Activated T-helper 1 cell treated with anti-CD3 and anti-CD28 coated beads, Interleukin-2, amount 50 U/mL, for 16 hours (primary cell): ENCODE measurements at regions not wholly inside any gene's neighbourhood (a gene's known extent, or its start where the extent isn't known, plus 50 kb on each side); places are given as distances from the start of the nearest gene placed in this dataset.
"Not testable (repeated sequence)": the region's sequence is repeated elsewhere in the genome, so short reads cannot be mapped to it uniquely, and the experiment has no call there.

Experiments
- DNase-seq, 2 donors: peaks; one replicate each; pipeline ENCODE4 v3.0.0-alpha.2; 2020; ENCODE audit warnings: low read depth in 1 of 2, low spot score in 1 of 2

DNA sequence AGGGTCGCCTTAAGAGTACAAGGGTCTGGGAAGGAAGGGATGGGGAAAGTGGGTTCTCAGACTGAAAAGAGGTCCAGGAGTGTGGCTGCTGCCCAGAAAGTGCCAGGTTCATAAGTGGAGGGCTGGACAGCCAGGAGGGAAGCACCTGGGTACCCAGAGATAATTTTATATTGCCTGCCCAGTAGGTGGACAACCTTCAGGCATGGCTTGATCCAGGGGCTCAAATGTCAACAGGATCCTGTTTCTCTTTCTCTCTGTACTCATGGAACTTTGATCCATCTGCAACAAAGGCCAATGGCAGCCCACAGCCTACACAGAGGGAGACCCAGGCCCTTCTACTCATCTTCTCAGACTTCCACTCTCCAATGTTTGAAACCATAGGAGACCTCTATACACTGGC, 80.5 kb upstream of the GRK3 start:
- DNase-seq: no peak

GRCh38 chr22:25484521-25485315, 79.8 kb upstream of the GRK3 start:
- no peak for DNase-seq

DNA sequence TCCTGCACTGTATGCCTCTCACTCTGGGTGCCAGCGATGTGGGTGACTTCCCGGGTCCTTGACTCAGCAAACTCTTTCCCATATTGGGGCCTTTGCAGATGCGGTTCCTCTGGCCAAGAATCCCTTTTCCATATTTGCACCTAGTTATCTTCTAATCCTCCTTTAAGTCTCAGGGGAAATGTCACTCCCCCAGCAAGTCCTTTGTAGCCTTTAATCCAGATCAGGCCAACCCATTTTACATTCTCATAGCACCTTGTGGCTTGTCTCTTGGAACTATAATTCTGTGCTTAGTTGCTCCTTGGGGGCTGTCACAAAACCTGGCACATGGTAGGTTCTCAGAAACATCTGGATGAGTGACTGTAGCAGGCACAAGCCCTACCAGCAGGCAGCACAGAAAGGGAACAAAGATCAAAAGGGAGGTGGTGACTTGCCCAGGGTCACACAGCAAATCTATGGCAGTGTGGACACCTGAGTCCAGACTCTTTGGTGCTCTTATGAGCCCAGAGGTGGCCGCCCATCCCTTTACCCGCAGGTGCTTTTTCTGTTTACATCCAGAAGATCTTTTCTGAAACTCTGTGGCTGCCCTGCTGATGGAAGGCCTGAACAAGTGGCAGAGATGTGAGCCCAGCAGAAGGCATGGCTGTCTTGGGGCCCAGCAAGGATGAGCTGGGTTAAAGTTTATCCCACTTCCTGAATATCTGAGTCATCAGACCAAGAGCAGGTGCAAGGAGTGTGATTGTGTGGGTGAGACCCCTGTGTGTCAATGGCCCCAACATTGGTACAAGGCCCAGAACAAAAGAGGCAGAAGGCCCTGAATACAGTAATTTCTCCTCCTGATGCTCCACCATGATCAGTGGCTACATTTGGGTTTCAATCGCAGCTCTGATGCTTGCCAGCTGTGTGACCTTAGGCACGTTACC, 78.6 kb upstream of the GRK3 start:
- no peak for DNase-seq

DNA sequence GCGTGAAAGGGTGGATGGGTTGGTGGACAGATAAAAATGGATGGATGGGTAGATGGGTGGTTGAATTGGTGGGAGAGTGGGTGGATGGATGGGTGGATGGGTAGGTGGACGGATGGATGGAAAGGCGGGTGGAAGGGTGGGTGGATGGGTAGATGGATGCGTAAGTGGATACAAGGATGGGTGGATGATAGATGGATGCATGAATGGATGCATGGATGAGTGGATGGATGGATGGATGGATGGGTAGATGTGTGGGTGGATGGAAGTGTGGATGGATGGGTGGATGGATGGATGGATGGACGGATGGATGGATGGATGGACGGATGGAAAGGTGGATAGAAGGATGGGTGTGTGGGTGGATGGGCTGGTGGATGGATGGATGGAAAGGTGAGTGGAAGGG, 77.0 kb upstream of the GRK3 start:
- no peak for DNase-seq

- no peak for DNase-seq
Measured at GRCh38 chr22:25488244-25489020, 76.0 kb upstream of the GRK3 start.

DNA sequence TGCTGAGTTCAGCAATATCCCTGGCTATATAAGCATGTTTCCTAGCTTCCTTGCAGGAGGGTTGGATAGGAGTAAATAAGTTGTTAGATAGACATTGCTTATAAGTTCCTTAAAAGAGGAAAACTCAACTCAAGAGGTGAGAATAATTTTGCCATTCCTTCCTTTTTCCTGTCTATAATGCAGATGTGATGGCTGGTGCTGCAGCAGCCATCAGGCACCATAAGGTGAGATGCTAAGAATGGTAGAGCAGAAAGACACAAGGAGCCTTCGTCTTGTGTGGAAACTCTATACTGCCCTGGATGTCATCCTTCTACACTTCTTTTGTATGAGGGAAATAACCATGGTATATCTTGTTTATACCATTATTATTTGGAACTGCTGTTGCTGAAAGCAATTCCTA, 74.5 kb upstream of the GRK3 start:
- no peak for DNase-seq

DNA sequence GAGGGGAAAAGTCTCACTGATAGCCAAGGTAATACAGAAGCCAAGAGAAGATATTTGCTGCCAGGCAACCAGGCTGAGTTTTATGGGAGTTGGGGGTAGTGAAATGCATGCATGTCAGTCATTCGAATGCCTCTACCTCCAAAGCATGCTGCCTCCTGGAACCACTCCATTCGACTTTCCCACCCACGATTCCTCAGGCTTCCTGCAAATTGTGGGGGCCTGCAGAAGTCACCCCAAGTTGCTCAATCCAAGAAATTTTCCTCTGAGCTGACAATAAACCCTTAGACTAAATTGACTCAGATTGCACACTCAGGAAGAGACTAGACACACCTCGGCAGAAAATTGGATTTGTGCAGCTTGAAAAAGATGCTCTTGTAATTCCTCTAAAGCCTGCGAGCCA, 73.6 kb upstream of the GRK3 start:
- no peak for DNase-seq

DNA sequence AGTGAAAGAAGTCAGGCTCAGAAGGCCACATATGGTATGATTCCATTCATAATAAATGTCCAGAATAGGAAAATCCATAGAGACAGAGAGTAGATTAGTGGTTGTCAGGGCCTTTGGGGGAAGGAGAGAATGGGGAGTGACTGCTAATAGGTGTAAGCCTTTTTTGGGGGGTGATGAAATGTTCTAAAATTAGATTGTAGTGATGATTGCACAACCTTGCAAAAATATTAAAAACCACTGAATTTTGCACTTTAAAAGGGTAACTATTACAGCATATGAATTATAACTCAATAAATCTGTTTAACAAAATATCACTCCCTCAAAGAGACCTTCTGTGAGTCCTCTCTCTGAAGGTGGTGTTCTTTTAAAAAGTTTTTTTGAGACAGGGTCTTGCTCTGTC, 72.3 kb upstream of the GRK3 start:
- no peak for DNase-seq

DNA sequence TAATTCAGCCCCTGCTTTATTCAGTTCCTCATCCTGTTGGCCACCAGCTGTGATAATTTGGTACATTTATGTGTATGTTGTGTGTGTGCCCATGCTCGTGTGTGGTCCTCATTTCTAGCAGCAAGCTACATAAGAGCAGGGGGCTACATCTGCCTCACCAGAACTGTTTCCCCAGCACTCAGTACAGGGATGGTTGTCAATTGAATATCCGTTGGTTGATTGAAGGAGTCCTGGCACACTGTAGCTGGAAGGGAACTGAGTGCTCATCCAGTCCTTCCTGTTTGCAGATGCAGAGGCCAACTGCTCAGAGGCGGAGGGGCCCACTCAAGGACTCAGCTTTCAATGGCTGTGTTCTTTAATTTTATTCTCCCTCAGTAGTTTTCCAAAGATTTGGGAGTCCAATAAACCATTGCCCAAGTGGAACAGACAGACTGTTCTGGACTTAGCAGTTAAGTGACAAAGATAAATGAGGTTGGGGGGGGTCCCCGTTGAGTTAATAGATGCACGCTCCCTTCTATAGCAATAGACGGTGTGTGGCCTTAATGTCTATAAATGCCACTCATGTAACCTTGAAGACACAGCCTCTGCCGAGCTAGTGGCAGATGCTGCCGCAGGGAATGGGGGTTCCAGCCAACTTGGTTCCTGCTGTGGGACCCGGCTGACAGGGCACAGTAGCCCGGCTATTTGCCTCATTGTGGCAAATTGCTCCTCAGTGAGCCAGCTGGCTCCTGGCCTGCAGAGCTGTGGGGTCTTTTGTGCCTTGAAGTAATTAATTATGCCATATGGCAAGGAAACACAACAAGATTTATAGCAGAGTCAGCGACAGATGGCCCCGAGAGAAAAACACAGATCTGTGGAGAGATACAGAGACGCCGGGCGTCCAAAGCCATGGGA, 71.4 kb upstream of the GRK3 start:
- no peak for DNase-seq

- DNase-seq: no peak
Measured at GRCh38 chr22:25493794-25494193, 70.7 kb upstream of the GRK3 start.

- no peak for DNase-seq
Measured at GRCh38 chr22:25494774-25495173, 69.7 kb upstream of the GRK3 start.

GRCh38 chr22:25495285-25495684, 69.2 kb upstream of the GRK3 start:
- DNase-seq: no peak

DNA sequence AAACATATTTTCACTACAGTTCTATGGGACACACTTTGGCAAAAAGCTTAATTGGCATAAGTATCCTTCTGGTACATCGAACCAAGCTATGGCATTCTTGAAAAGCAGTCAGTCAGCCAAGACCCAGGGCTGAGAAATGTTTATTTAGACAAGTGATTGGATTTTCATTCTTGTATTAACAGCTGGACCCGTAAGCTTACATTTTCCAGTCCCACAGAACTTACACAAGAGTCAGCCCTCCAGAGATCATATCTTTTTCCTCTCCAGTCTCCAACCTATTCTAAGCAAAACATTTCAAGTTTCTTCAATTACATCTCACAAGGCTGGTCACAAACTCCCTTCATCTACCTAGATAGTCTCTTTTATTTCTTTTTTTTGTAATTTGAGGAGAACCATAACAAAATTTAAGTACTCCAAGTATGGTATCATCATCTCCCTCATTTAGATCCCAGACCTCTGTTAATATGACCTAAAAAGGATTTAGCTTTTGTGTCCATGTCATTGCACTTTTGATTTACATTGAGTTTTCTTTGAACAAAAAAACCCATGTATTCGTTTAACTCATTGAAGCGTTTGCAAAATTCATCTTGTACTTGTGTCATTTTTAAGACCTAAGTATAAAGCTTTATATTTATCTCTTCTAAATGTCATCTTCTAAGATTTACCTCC, 67.9 kb upstream of the GRK3 start:
- DNase-seq: no peak

GRCh38 chr22:25497181-25497641, 67.3 kb upstream of the GRK3 start:
- DNase-seq: no peak

DNA sequence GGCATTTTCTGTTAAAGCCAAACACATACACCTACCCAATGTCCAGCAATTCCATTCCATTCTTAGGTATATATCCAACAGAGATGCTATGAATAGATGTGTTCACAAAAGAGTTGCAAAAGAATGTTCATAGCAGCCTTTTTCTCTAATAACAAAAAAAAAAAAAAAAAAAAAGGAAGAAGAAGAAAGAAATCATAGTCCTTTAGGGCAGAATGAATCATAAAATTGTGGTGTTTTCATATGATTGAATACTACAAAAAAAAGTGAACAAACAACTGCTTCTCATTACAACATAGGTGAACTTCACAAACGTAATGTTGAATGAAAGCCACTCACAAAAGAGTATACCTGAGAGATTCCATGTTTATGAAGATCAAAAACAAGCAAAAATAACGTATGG, 66.8 kb upstream of the GRK3 start:
- no peak for DNase-seq

DNA sequence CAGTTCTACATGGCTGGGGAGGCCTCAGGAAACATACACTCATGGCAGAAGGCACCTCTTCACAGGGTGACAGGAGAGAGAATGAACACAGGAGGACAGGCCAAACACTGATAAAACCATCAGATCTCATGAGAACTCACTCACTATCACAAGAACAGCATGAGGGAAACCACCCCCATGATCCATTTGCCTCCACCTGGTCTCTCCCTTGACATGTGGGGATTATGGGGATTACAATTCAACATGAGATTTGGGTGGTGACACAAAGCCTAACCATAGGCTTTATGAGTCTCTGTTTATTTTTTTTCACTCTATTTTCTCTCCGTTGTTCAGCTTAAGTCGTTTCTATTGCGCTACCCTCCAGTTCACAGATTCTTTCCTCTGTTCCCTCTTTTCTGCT, 63.8 kb upstream of the GRK3 start:
- not testable (repeated sequence) for DNase-seq

GRCh38 chr22:25504017-25504416, 60.5 kb upstream of the GRK3 start:
- not testable (repeated sequence) for DNase-seq

GRCh38 chr22:25508161-25508560, 56.3 kb upstream of the GRK3 start:
- no peak for DNase-seq

DNA sequence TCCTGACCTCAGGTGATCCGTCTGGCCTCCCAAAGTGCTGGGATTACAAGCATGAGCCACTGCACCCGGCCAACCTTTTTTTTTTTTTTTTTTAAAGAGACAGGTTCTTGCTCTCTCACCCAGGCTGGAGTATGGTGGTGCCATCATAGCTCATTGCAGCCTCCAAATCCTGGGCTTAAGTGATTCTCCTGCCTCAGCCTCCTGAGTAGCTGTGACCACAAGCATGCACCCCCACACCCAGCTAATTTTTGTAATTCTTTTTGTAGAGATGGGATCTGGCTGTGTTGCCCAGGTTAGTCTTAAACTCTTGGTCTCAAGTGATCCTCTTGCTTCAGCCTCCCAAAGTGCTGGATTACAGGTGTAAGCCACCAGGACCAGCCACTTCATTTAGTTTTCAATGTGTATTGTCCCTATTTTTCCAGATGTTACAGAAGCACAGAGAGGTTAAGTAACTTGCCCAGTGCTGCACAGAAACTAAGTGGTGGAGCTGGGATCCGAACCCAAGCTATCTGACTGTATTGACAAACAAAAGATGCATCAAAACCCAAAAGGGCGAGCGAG, 55.6 kb upstream of the GRK3 start:
- no peak for DNase-seq

GRCh38 chr22:25509374-25509791, 55.1 kb upstream of the GRK3 start:
- DNase-seq: no peak
